SK-N-SH (cell line): ENCODE measurements at regions not wholly inside any gene's neighbourhood (a gene's known extent, or its start where the extent isn't known, plus 50 kb on each side); places are given as distances from the start of the nearest gene placed in this dataset.

Experiments used
- CTCF ChIA-PET: fragments of 300-600, 350-600 bp; formaldehyde crosslinking; extraction: SDS; loops from one replicate; lab custom pipeline; 2021; lab: Yijun Ruan, JAX
- POLR2A ChIA-PET: fragments of 350-600 bp; sonication (Branson Sonifier 250); formaldehyde crosslinking; extraction: SDS; loops from one replicate; lab custom pipeline; 2020; ENCODE audit warnings: antibody characterized with exemption, inconsistent platforms; lab: Yijun Ruan, JAX
- DNase-seq: peaks from one replicate; pipeline ENCODE4 v3.0.0; 2012
- H2AFZ ChIP-seq: fragments of 200-600 bp; sonication (generic); 2 replicates; pipeline ENCODE4 v1.8.1; 2016; ENCODE audit warnings: antibody characterized with exemption, mild to moderate bottlenecking, low read depth
- H3F3A ChIP-seq: fragments of 200-600 bp; sonication (generic); replicated peaks from 2 replicates; pipeline ENCODE3; 2016; ENCODE audit warnings: antibody characterized with exemption, mild to moderate bottlenecking; ENCODE audit not compliant: insufficient read depth
- H3K27ac ChIP-seq, 2 experiments: fragments of 200-500 bp in 1 of 2; fragments of 200-600 bp in 1 of 2; sonication (Bioruptor generic) in 1 of 2; sonication (generic), shearing (Covaris generic) in 1 of 2; 2 replicates each; pipeline versions ENCODE4 v1.5.1 to v1.6.1; 2014 to 2016; ENCODE audit warnings: low read depth in 2 of 2, inconsistent platforms in 1 of 2, low read length in 1 of 2, mild to moderate bottlenecking in 1 of 2, mixed read lengths in 1 of 2
- H3K27me3 ChIP-seq: fragments of 200-600 bp; sonication (generic), shearing (Covaris generic); 2 replicates; pipeline ENCODE4 v1.6.1; 2016; ENCODE audit warnings: mixed run types; ENCODE audit not compliant: insufficient read depth
- H3K36me3 ChIP-seq, 2 experiments: fragments of 200-500 bp in 1 of 2; fragments of 200-600 bp in 1 of 2; sonication (Bioruptor generic) in 1 of 2; sonication (generic) in 1 of 2; replicated peaks in 1 of 2; 2 replicates each; pipeline versions ENCODE3 to v1.5.1; 2014 to 2016; ENCODE audit warnings: low read length in 1 of 2, mild to moderate bottlenecking in 1 of 2; ENCODE audit not compliant: insufficient read depth in 2 of 2, control insufficient read depth in 1 of 2
- H3K4me1 ChIP-seq, 2 experiments: fragments of 200-500 bp in 1 of 2; fragments of 200-600 bp in 1 of 2; sonication (Bioruptor generic) in 1 of 2; sonication (generic), shearing (Covaris generic) in 1 of 2; 2 replicates each; pipeline versions ENCODE4 v1.5.1 to v1.6.1; 2014 to 2016; ENCODE audit warnings: low read depth in 1 of 2, low read length in 1 of 2, mixed run types in 1 of 2; ENCODE audit not compliant: insufficient read depth in 2 of 2, control insufficient read depth in 1 of 2
- H3K4me2 ChIP-seq: fragments of 200-600 bp; sonication (generic), shearing (Covaris generic); 2 replicates; pipeline ENCODE4 v1.6.1; 2017; ENCODE audit warnings: mixed run types
- H3K4me3 ChIP-seq, 2 experiments: fragments of 200-500 bp in 1 of 2; fragments of 200-600 bp in 1 of 2; sonication (Bioruptor generic) in 1 of 2; sonication (generic), shearing (Covaris generic) in 1 of 2; 2 replicates each; pipeline versions ENCODE4 v1.5.1 to v1.8.1; 2014 to 2016; ENCODE audit warnings: low read depth in 2 of 2, inconsistent platforms in 1 of 2, low read length in 1 of 2, mild to moderate bottlenecking in 1 of 2, mixed read lengths in 1 of 2, moderate library complexity in 1 of 2
- H3K79me2 ChIP-seq: fragments of 200-600 bp; sonication (generic); 2 replicates; pipeline ENCODE4 v1.8.1; 2017; ENCODE audit warnings: mild to moderate bottlenecking; ENCODE audit not compliant: insufficient read depth
- H3K9ac ChIP-seq: fragments of 200-600 bp; sonication (generic); 2 replicates; pipeline ENCODE4 v1.6.1; 2017; ENCODE audit warnings: mixed run types
- H3K9me2 ChIP-seq: fragments of 200-600 bp; sonication (generic); 2 replicates; pipeline ENCODE4 v1.6.1; 2017; ENCODE audit warnings: mixed run types
- H3K9me3 ChIP-seq: fragments of 200-600 bp; sonication (generic); 2 replicates; pipeline ENCODE4 v1.6.1; 2017; ENCODE audit warnings: mixed run types, mild to moderate bottlenecking, moderate library complexity
- H4K20me1 ChIP-seq: fragments of 200-600 bp; sonication (generic); 2 replicates; pipeline ENCODE4 v1.6.1; 2017; ENCODE audit warnings: mild to moderate bottlenecking, mixed run types; ENCODE audit not compliant: insufficient read depth
- ELF1 ChIP-seq: IDR thresholded peaks from 2 replicates; pipeline ENCODE4 v1.4.0; 2012
- EP300 ChIP-seq, 2 experiments: IDR thresholded peaks; 2 replicates each; pipeline versions ENCODE4 v1.4.0 to v1.6.1; 2012; ENCODE audit warnings: borderline replicate concordance in 1 of 2, low read depth in 1 of 2, low read length in 1 of 2
- EZH2phosphoT487 ChIP-seq: fragments of 200-600 bp; sonication (generic); IDR thresholded peaks from 2 replicates; pipeline ENCODE4 v1.6.1; 2017; ENCODE audit warnings: low read depth, mixed run types, mild to moderate bottlenecking, antibody characterized with exemption, moderate library complexity, borderline replicate concordance
- FOSL2 ChIP-seq: IDR thresholded peaks from 2 replicates; pipeline ENCODE4 v1.4.0; 2012; ENCODE audit warnings: low read depth, mild to moderate bottlenecking, moderate library complexity, borderline replicate concordance
- FOXJ3 ChIP-seq: sonication (generic); formaldehyde crosslinking; IDR thresholded peaks from 2 replicates; pipeline ENCODE4 v1.5.1; 2020; ENCODE audit warnings: mild to moderate bottlenecking, missing genetic modification reagents
- GATA2 ChIP-seq: sonication (generic); formaldehyde crosslinking; IDR thresholded peaks from 2 replicates; pipeline ENCODE4 v1.5.0; 2020; ENCODE audit warnings: mild to moderate bottlenecking, missing genetic modification reagents
- MXI1 ChIP-seq: IDR thresholded peaks from 2 replicates; pipeline ENCODE4 v1.6.1; 2012; ENCODE audit warnings: mild to moderate bottlenecking, low read depth, low read length, improper control_type of control experiment
- NFIC ChIP-seq: IDR thresholded peaks from 2 replicates; pipeline ENCODE4 v1.4.0; 2012; ENCODE audit warnings: borderline replicate concordance
- RCOR1 ChIP-seq: fragments of 150-350 bp; IDR thresholded peaks from 2 replicates; pipeline ENCODE4 v1.6.1; 2017; ENCODE audit warnings: antibody characterized with exemption, low read length
- SIN3A ChIP-seq: IDR thresholded peaks from 2 replicates; pipeline ENCODE4 v1.6.1; 2012; ENCODE audit warnings: low read depth, mild to moderate bottlenecking, low read length, moderate library complexity, borderline replicate concordance
- TAF1 ChIP-seq: IDR thresholded peaks from 2 replicates; pipeline ENCODE4 v1.6.1; 2012; ENCODE audit warnings: low read depth, mild to moderate bottlenecking, low read length, moderate library complexity, borderline replicate concordance
- TEAD4 ChIP-seq: IDR thresholded peaks from 2 replicates; pipeline ENCODE4 v1.4.0; 2012; ENCODE audit warnings: mild to moderate bottlenecking, borderline replicate concordance; ENCODE audit not compliant: insufficient read depth
- YY1 ChIP-seq: IDR thresholded peaks from 2 replicates; pipeline ENCODE4 v1.4.0; 2012; ENCODE audit warnings: low read depth, mild to moderate bottlenecking
- WGBS: methylation state at CpG from one replicate; pipeline ENCODE4 v1.1.6; 2017; ENCODE audit warnings: low lambda C conversion rate; 5-methylcytosine and 5-hydroxymethylcytosine counted together
- TF ChIP-seq, protein P1 (sequence below): IDR thresholded peaks from 2 replicates; pipeline ENCODE4; 2012
- TF ChIP-seq, protein P2 (sequence below): IDR thresholded peaks from 2 replicates; pipeline ENCODE4 v1.4.0; 2012; ENCODE audit warnings: low read depth, borderline replicate concordance
- TF ChIP-seq, protein P3 (sequence below): fragments of 150-350 bp; IDR thresholded peaks from 2 replicates; pipeline ENCODE4 v1.6.1; 2016; ENCODE audit warnings: mild to moderate bottlenecking, low read depth, low read length
- TF ChIP-seq, protein P4 (sequence below): IDR thresholded peaks from 2 replicates; pipeline ENCODE4 v1.4.0; 2012; ENCODE audit warnings: low read depth, borderline replicate concordance

DNA sequence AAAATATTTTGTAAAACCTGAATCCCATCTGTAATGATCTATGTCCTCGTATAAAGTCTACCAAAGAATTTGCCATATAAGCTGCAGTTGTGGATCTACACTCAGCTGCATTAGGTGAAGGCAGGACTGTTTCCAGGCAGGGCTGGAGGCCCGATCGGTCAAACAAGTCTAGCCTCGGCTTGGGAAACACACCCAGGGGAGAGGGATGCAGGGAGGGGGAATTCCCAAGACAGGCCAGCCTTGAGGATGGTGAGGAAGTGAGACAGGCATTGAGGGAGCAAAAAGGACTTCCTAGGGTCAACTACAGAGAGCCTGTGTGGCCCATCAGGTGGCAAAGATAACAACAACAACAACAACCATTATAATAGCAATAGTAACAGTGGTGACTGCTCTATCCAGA lies 174.1 kb upstream of the FSTL4 start (continued):
- TF ChIP-seq, protein P1, sequence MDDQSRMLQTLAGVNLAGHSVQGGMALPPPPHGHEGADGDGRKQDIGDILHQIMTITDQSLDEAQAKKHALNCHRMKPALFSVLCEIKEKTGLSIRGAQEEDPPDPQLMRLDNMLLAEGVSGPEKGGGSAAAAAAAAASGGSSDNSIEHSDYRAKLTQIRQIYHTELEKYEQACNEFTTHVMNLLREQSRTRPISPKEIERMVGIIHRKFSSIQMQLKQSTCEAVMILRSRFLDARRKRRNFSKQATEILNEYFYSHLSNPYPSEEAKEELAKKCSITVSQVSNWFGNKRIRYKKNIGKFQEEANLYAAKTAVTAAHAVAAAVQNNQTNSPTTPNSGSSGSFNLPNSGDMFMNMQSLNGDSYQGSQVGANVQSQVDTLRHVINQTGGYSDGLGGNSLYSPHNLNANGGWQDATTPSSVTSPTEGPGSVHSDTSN, result no peak
- no peak for TF ChIP-seq SIN3A
- TF ChIP-seq, protein P2, sequence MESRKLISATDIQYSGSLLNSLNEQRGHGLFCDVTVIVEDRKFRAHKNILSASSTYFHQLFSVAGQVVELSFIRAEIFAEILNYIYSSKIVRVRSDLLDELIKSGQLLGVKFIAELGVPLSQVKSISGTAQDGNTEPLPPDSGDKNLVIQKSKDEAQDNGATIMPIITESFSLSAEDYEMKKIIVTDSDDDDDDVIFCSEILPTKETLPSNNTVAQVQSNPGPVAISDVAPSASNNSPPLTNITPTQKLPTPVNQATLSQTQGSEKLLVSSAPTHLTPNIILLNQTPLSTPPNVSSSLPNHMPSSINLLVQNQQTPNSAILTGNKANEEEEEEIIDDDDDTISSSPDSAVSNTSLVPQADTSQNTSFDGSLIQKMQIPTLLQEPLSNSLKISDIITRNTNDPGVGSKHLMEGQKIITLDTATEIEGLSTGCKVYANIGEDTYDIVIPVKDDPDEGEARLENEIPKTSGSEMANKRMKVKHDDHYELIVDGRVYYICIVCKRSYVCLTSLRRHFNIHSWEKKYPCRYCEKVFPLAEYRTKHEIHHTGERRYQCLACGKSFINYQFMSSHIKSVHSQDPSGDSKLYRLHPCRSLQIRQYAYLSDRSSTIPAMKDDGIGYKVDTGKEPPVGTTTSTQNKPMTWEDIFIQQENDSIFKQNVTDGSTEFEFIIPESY, result no peak

DNA sequence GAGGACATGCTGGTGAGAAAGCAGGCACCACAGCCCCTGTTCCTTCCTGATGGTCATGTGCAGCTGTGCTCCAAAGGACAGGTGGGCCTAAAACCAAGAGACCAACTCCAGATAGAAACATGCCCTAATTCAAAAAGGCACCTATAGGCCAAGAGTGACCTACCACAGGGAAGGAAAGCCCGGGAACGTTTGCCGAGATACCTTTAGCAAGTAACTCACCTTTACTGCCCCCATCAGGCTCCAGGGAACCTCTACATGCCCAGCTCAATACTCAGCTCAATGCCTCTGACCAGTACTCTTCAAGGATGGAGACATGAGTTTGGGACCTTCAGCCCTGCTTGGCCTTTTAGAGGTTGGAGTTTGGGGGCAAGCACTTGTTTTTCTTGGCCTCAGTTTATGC lies 172.8 kb upstream of the FSTL4 start:
- no peaks in the 10 kb centered on the region for H3K9me2 ChIP-seq
- no peaks in the 10 kb centered on the region for H3K79me2 ChIP-seq
- no peak overlapping the region for H3K4me2 ChIP-seq
- no peak overlapping the region for H3K4me3 ChIP-seq
- H3K27me3 ChIP-seq, result no peaks in the 10 kb centered on the region; the same call in 1 of the 2 replicates
- no peak for DNase-seq
- no peak overlapping the region for H3K27ac ChIP-seq
- H3K4me1 ChIP-seq, result no peaks in the 10 kb centered on the region
- POLR2A ChIA-PET, result no interaction called here
- H3K36me3 ChIP-seq, result no peaks in the 10 kb centered on the region
- TF ChIP-seq, protein P3, sequence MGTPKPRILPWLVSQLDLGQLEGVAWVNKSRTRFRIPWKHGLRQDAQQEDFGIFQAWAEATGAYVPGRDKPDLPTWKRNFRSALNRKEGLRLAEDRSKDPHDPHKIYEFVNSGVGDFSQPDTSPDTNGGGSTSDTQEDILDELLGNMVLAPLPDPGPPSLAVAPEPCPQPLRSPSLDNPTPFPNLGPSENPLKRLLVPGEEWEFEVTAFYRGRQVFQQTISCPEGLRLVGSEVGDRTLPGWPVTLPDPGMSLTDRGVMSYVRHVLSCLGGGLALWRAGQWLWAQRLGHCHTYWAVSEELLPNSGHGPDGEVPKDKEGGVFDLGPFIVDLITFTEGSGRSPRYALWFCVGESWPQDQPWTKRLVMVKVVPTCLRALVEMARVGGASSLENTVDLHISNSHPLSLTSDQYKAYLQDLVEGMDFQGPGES, result no peak
- TF ChIP-seq RCOR1 (no peak), FOSL2 (no peak), TAF1 (no peak), NFIC (no peak), ELF1 (no peak), FOXJ3 (no peak), EP300 (IDR thresholded peaks at IDR 0.05; ENCODE audit: borderline replicate concordance in 1 of 2, low read depth in 1 of 2, low read length in 1 of 2) (no peak), EZH2phosphoT487 (no peak), TEAD4 (no peak), YY1 (no peak), GATA2 (no peak), MXI1 (no peak)
- TF ChIP-seq, protein P4, sequence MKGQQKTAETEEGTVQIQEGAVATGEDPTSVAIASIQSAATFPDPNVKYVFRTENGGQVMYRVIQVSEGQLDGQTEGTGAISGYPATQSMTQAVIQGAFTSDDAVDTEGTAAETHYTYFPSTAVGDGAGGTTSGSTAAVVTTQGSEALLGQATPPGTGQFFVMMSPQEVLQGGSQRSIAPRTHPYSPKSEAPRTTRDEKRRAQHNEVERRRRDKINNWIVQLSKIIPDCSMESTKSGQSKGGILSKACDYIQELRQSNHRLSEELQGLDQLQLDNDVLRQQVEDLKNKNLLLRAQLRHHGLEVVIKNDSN, result no peak
- TF ChIP-seq, protein P2, result no peak
- TF ChIP-seq, protein P1, result no peak
- H2AFZ ChIP-seq, result no peak overlapping the region
- no peaks in the 10 kb centered on the region for H4K20me1 ChIP-seq
- H3K9me3 ChIP-seq, result no peaks in the 10 kb centered on the region
- CTCF ChIA-PET, result no interaction called here
- 31% methylated on average over 3 of the region's 3 CpGs for WGBS
- H3F3A ChIP-seq, result no peaks in the 10 kb centered on the region
- no peak overlapping the region for H3K9ac ChIP-seq
